Endothelial cell of umbilical vein (primary cell): ENCODE measurements at regions not wholly inside any gene's neighbourhood (a gene's known extent, or its start where the extent isn't known, plus 50 kb on each side); places are given as distances from the start of the nearest gene placed in this dataset.
"Not testable (repeated sequence)": the region's sequence is repeated elsewhere in the genome, so short reads cannot be mapped to it uniquely, and the experiment has no call there.

Source experiments
- BruUV-seq: library from RNA; stranded (reverse); fragments of 400-500 nt; replicated peaks from 2 replicates; lab custom pipeline; 2021; lab: Mats Ljungman, UMichigan
- CTCF ChIA-PET: fragments of 300-600, 350-600 bp; sonication (Branson Sonifier 250); formaldehyde crosslinking; loops from one replicate; lab custom pipeline; 2021; ENCODE audit warnings: antibody characterized with exemption, inconsistent platforms; lab: Charles Lee
- POLR2A ChIA-PET: fragments of 300-600, 350-600 bp; sonication (Branson Sonifier 250); formaldehyde crosslinking; loops from one replicate; lab custom pipeline; 2021; ENCODE audit warnings: antibody characterized with exemption, inconsistent platforms; lab: Charles Lee
- DNase-seq: peaks from one replicate; pipeline ENCODE4 v3.0.0-alpha.2; 2011; ENCODE audit warnings: low read depth, low spot score
- FAIRE-seq: peaks from 2 replicates; lab custom pipeline; 2011; peaks lifted over from hg19 to GRCh38; lab: Jason Lieb, UNC
- H2AFZ ChIP-seq: 2 replicates; pipeline ENCODE4 v1.6.0; 2012; ENCODE audit warnings: low read depth, low read length, control low read depth, inconsistent platforms
- H3K27ac ChIP-seq: 2 replicates; pipeline ENCODE4 v1.5.1; 2011; ENCODE audit warnings: low read depth, mild to moderate bottlenecking, control low read depth, low read length, moderate library complexity; ENCODE audit not compliant: insufficient read depth
- H3K27me3 ChIP-seq, 2 experiments: 2 replicates each; pipeline versions ENCODE4 v1.6.0 to v1.6.1; 2011; ENCODE audit warnings: low read length in 2 of 2, mixed read lengths in 1 of 2; ENCODE audit not compliant: control insufficient read depth in 2 of 2, insufficient read depth in 2 of 2
- H3K36me3 ChIP-seq, 2 experiments: 2 replicates in 1 of 2; 3 replicates in 1 of 2; pipeline ENCODE4 v1.5.1; 2011; ENCODE audit warnings: low read length in 2 of 2, mild to moderate bottlenecking in 1 of 2, moderate library complexity in 1 of 2; ENCODE audit not compliant: control insufficient read depth in 2 of 2, insufficient read depth in 2 of 2; ENCODE audit errors: extremely low read depth in 1 of 2
- H3K4me1 ChIP-seq: 3 replicates; pipeline ENCODE4 v1.5.1; 2011; ENCODE audit warnings: mild to moderate bottlenecking, low read length; ENCODE audit not compliant: control insufficient read depth, insufficient read depth; ENCODE audit errors: extremely low read depth
- H3K4me2 ChIP-seq: 2 replicates; pipeline ENCODE4 v1.6.1; 2011; ENCODE audit warnings: low read length, control low read depth, mixed read lengths; ENCODE audit not compliant: insufficient read depth
- H3K4me3 ChIP-seq, 3 experiments: fragments of 200-600 bp in 1 of 3; sonication (generic), shearing (Covaris generic) in 1 of 3; replicated peaks in 1 of 3; 2 replicates each; pipeline ENCODE4 v1.5.1; 2011 to 2016; ENCODE audit warnings: control low read depth in 3 of 3, low read length in 3 of 3, mild to moderate bottlenecking in 2 of 3, inconsistent platforms in 1 of 3, low read depth in 1 of 3, moderate library complexity in 1 of 3; ENCODE audit not compliant: insufficient read depth in 1 of 3
- H3K79me2 ChIP-seq: 2 replicates; pipeline ENCODE4 v1.6.0; 2012; ENCODE audit warnings: low read length, inconsistent platforms; ENCODE audit not compliant: control insufficient read depth, insufficient read depth
- H3K9ac ChIP-seq: replicated peaks from 2 replicates; pipeline ENCODE3; 2011; ENCODE audit warnings: low read length, control low read depth; ENCODE audit not compliant: insufficient read depth; ENCODE audit errors: extremely low read depth
- H3K9me1 ChIP-seq: replicated peaks from 3 replicates; pipeline ENCODE4 v1.6.0; 2011; ENCODE audit warnings: mild to moderate bottlenecking, low read length; ENCODE audit not compliant: control insufficient read depth, insufficient read depth; ENCODE audit errors: extremely low read depth
- H3K9me3 ChIP-seq: replicated peaks from 2 replicates; pipeline ENCODE4 v1.5.1; 2012; ENCODE audit warnings: low read length, inconsistent platforms; ENCODE audit not compliant: control insufficient read depth, insufficient read depth
- H4K20me1 ChIP-seq: replicated peaks from 2 replicates; pipeline ENCODE3; 2011; ENCODE audit warnings: mild to moderate bottlenecking, low read length; ENCODE audit not compliant: control insufficient read depth, insufficient read depth; ENCODE audit errors: extremely low read depth
- FOS ChIP-seq: IDR thresholded peaks from 2 replicates; pipeline ENCODE4 v1.6.1; 2011; ENCODE audit warnings: mild to moderate bottlenecking, low read length, moderate library complexity, borderline replicate concordance; ENCODE audit not compliant: insufficient read depth
- dilution Hi-C: fragments of 300-500 bp; cut with MboI; formaldehyde crosslinking; loops from one replicate; pipeline ENCODE4 v1.15.0; 2019; ENCODE audit warnings: low sequenced_read_pairs; ENCODE audit not compliant: extremely low pct_ligation_motif_present
- intact Hi-C: fragments of 100-400 bp; cut with micrococcal nuclease; formaldehyde crosslinking; loops from one replicate; pipeline ENCODE4 v1.10.0; 2022

- H3K9ac ChIP-seq, H3K36me3 ChIP-seq, H3K4me2 ChIP-seq, H3K9me1 ChIP-seq, dilution Hi-C loops, intact Hi-C loops, DNase-seq, H3K4me3 ChIP-seq, POLR2A ChIA-PET, H4K20me1 ChIP-seq, H3K9me3 ChIP-seq, CTCF ChIA-PET, BruUV-seq, H3K27me3 ChIP-seq, H2AFZ ChIP-seq, H3K79me2 ChIP-seq, H3K27ac ChIP-seq: not testable (repeated sequence)
- peak; percentile 95 for FAIRE-seq
- peak; percentile 4 for TF ChIP-seq FOS
- H3K4me1 ChIP-seq, result peaks cover 16% of the 10 kb centered on the region
Observed at GRCh38 chr1:83145820-83146219, 853.1 kb downstream of the TTLL7 start.

GRCh38 chr1:83142802-83143201 is 856.1 kb downstream of the TTLL7 start:
- H3K9me3 ChIP-seq, CTCF ChIA-PET, H4K20me1 ChIP-seq, H3K4me2 ChIP-seq, H3K27ac ChIP-seq, H3K79me2 ChIP-seq, H3K36me3 ChIP-seq, H3K9me1 ChIP-seq, H3K9ac ChIP-seq, intact Hi-C loops, H3K4me3 ChIP-seq, FAIRE-seq, H3K27me3 ChIP-seq, POLR2A ChIA-PET, DNase-seq, dilution Hi-C loops, BruUV-seq, H2AFZ ChIP-seq: not testable (repeated sequence)
- H3K4me1 ChIP-seq, result peaks cover 12% of the 10 kb centered on the region

- H3K27ac ChIP-seq, POLR2A ChIA-PET, H3K9me1 ChIP-seq, CTCF ChIA-PET, dilution Hi-C loops, H3K9me3 ChIP-seq, H3K4me1 ChIP-seq, H4K20me1 ChIP-seq, H3K4me3 ChIP-seq, intact Hi-C loops, H3K27me3 ChIP-seq, H3K9ac ChIP-seq, H3K79me2 ChIP-seq, BruUV-seq, DNase-seq, FAIRE-seq, H2AFZ ChIP-seq, H3K4me2 ChIP-seq, H3K36me3 ChIP-seq: not testable (repeated sequence)
Observed at GRCh38 chr1:83135524-83136157, 863.3 kb downstream of the TTLL7 start.

- DNase-seq, H3K9me1 ChIP-seq, H4K20me1 ChIP-seq, H3K9ac ChIP-seq, CTCF ChIA-PET, H3K27me3 ChIP-seq, H2AFZ ChIP-seq, H3K4me3 ChIP-seq, dilution Hi-C loops, H3K4me1 ChIP-seq, H3K9me3 ChIP-seq, H3K27ac ChIP-seq, intact Hi-C loops, FAIRE-seq, H3K36me3 ChIP-seq, POLR2A ChIA-PET, BruUV-seq, H3K79me2 ChIP-seq, H3K4me2 ChIP-seq: not testable (repeated sequence)
Observed at GRCh38 chr1:83134322-83135014, 864.5 kb downstream of the TTLL7 start.
